ENCODE measurements at regions not wholly inside any gene's neighbourhood (a gene's known extent, or its start where the extent isn't known, plus 50 kb on each side); places are given as distances from the start of the nearest gene placed in this dataset.

- Histone ChIP-seq H2BK15ac (ENCODE audit: low read depth, low read length) (no peak overlapping the region), H3K56ac (ENCODE audit: insufficient read length, low read depth, low read length) (no peak overlapping the region), H2BK20ac (ENCODE audit: low read depth, low read length, poor library complexity, severe bottlenecking) (no peak overlapping the region), H3K18ac (ENCODE audit: insufficient read length, low read depth, low read length) (no peak overlapping the region), H2BK5ac (ENCODE audit: insufficient read length, low read length) (no peak overlapping the region), H4K5ac (ENCODE audit: insufficient read length, low read depth, low read length) (no peak overlapping the region), H4K91ac (ENCODE audit: insufficient read length, low read depth, low read length) (no peak overlapping the region), H2AFZ (ENCODE audit: low read length) (no peak overlapping the region), H2BK120ac (ENCODE audit: low read depth, low read length, poor library complexity, severe bottlenecking) (no peak overlapping the region), H3K4me1 (ENCODE audit: insufficient read depth, low read length) (no peaks in the 10 kb centered on the region), H4K20me1 (ENCODE audit: control insufficient read depth, insufficient read depth, insufficient read length) (no peaks in the 10 kb centered on the region), H3T11ph (ENCODE audit: low read length) (no peak overlapping the region), H3K23me2 (ENCODE audit: insufficient read length, low read depth, low read length, poor library complexity, severe bottlenecking) (no peaks in the 10 kb centered on the region), H4K8ac (replicated peaks; ENCODE audit: insufficient read length, low read depth, low read length) (no peak overlapping the region), H3K14ac (ENCODE audit: insufficient read depth, low read length) (no peak overlapping the region), H3K79me1 (ENCODE audit: insufficient read depth, low read depth, low read length, poor library complexity, severe bottlenecking) (no peaks in the 10 kb centered on the region), H3K4me2 (ENCODE audit: insufficient read depth, insufficient read length, low read length) (no peak overlapping the region), H2BK12ac (ENCODE audit: insufficient read length, low read depth, low read length) (no peak overlapping the region), H3K23ac (ENCODE audit: insufficient read length, low read depth, low read length) (no peak overlapping the region), H3K9ac (ENCODE audit: extremely low read depth, insufficient read length, low read length) (no peak overlapping the region), H3K9me3 (ENCODE audit: control insufficient read depth, low read depth, low read length) (no peaks in the 10 kb centered on the region), H3K27me3 (ENCODE audit: insufficient read depth, low read length) (no peaks in the 10 kb centered on the region), H2AK5ac (ENCODE audit: insufficient read length, low read length) (no peak overlapping the region), H3K79me2 (ENCODE audit: insufficient read depth, low read length) (no peaks in the 10 kb centered on the region), H3K4ac (ENCODE audit: low read depth, low read length) (no peak overlapping the region), H3K27ac (ENCODE audit: insufficient read length, low read depth, low read length) (no peak overlapping the region)
- Mint-ChIP-seq H3K27ac (no peak overlapping the region), H3K4me1 (no peaks in the 10 kb centered on the region), H3K4me3 (no peak overlapping the region), H3K9me3 (no peaks in the 10 kb centered on the region; a peak in 1 of 5 replicates), H3K36me3 (ENCODE audit: insufficient read depth in 1 of 3, low read depth in 3 of 3) (no peaks in the 10 kb centered on the region), H3K27me3 (ENCODE audit: low read depth) (no peaks in the 10 kb centered on the region)
- DNase-seq = no peak
- TF ChIP-seq CTCF (conservative IDR thresholded peaks at IDR 0.05) = no peak
- no CpG with 5 or more reads among the region's 1 CpG for WGBS (ENCODE audit: extremely low coverage, insufficient read length, low lambda C conversion rate)
Measured at GRCh38 chr15:36313021-36313420, 266.4 kb upstream of the CDIN1 start.

Measured in H9 (cell line).